ENCODE measurements at regions not wholly inside any gene's neighbourhood (a gene's known extent, or its start where the extent isn't known, plus 50 kb on each side); places are given as distances from the start of the nearest gene placed in this dataset.
"Not testable (repeated sequence)": the region's sequence is repeated elsewhere in the genome, so short reads cannot be mapped to it uniquely, and the experiment has no call there.

DNA sequence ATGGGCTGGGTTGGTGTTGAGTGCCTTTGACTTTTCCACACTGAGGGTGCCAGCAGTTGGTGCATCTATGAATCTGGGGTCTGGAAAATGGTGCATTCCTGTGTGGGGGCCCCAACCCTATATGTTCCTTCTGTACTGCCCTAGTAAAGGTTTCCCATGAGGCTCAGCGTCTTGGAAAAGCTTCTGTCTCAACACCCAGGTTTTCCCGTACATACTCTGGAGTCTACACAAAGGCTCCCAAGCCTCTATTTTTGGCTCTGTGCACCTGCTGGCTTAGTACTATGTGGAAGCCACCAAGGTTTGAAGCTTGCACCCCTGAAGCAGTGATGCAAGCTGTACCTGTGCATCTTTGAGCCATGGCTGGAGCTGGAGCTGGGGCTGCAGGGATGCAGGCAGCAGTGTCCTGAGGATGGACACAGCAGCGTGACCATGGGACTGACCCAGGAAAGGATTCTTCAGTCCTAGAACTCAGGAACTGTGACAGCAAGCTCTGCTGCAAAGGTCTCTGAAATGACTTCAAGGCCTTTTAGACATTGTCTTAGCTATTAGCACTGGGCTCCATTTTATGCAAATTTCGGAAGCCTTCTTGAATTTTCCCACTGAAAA lies 282.7 kb downstream of the POTED start:
- not testable (repeated sequence) for TF ChIP-seq POLR2A, EP300 (IDR thresholded peaks at IDR 0.05)
- TF ChIP-seq, protein P1, sequence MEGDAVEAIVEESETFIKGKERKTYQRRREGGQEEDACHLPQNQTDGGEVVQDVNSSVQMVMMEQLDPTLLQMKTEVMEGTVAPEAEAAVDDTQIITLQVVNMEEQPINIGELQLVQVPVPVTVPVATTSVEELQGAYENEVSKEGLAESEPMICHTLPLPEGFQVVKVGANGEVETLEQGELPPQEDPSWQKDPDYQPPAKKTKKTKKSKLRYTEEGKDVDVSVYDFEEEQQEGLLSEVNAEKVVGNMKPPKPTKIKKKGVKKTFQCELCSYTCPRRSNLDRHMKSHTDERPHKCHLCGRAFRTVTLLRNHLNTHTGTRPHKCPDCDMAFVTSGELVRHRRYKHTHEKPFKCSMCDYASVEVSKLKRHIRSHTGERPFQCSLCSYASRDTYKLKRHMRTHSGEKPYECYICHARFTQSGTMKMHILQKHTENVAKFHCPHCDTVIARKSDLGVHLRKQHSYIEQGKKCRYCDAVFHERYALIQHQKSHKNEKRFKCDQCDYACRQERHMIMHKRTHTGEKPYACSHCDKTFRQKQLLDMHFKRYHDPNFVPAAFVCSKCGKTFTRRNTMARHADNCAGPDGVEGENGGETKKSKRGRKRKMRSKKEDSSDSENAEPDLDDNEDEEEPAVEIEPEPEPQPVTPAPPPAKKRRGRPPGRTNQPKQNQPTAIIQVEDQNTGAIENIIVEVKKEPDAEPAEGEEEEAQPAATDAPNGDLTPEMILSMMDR (IDR thresholded peaks at IDR 0.05) = not testable (repeated sequence)

Measured in ovary (tissue), 3 donors.